Gastroesophageal sphincter (tissue), 4 donors: ENCODE measurements at regions not wholly inside any gene's neighbourhood (a gene's known extent, or its start where the extent isn't known, plus 50 kb on each side); places are given as distances from the start of the nearest gene placed in this dataset.
A peak's percentile ranks its signal among the peaks of the same experiment; 100 is the strongest.

Experiments used
- ATAC-seq: fragments of 150-250 bp; one replicate; pipeline ENCODE4 v1.9.1; 2016; ENCODE audit warnings: mild to moderate bottlenecking, moderate library complexity
- H3K27ac ChIP-seq, 4 donors: fragments of 200-600 bp; sonication (generic) in 3 of 4; 1 replicate in 3 of 4; 2 replicates in 1 of 4; pipeline ENCODE4 v1.5.1; 2016 to 2019
- H3K27me3 ChIP-seq: fragments of 200-600 bp; sonication (generic); one replicate; pipeline ENCODE4 v1.5.1; 2019
- H3K36me3 ChIP-seq, 2 donors: fragments of 200-600 bp; sonication (generic); one replicate each; pipeline ENCODE4 v1.5.1; 2019; ENCODE audit warnings: control low read depth in 1 of 2
- H3K4me1 ChIP-seq, 3 donors: fragments of 200-600 bp; sonication (generic); 1 replicate in 2 of 3; 2 replicates in 1 of 3; pipeline ENCODE4 v1.5.1; 2016 to 2019; ENCODE audit warnings: control low read depth in 2 of 3
- H3K4me3 ChIP-seq, 2 donors: fragments of 200-600 bp; sonication (generic); one replicate each; pipeline ENCODE4 v1.5.1; 2019; ENCODE audit warnings: mild to moderate bottlenecking in 1 of 2, moderate library complexity in 1 of 2
- H3K9me3 ChIP-seq, 3 donors: fragments of 200-600 bp; sonication (generic); one replicate each; pipeline ENCODE4 v1.5.1; 2017 to 2019; ENCODE audit warnings: control low read depth in 2 of 3
- CTCF ChIP-seq, 4 experiments: fragments of 200-600 bp in 2 of 4; fragments of 450-650 bp in 2 of 4; sonication (generic) in 1 of 4; IDR thresholded peaks; one replicate each; pipeline ENCODE4 v1.5.1; 2017 to 2019; ENCODE audit warnings: antibody characterized with exemption in 4 of 4, mild to moderate bottlenecking in 2 of 4, moderate library complexity in 2 of 4
- EP300 ChIP-seq: sonication (generic); formaldehyde crosslinking; IDR thresholded peaks from one replicate; pipeline ENCODE4 v1.6.1; 2017; ENCODE audit warnings: antibody characterized with exemption, mild to moderate bottlenecking
- POLR2A ChIP-seq, 2 donors: fragments of 450-650 bp; IDR thresholded peaks; one replicate each; pipeline ENCODE4 v1.6.1; 2017; ENCODE audit warnings: antibody characterized with exemption in 2 of 2, mild to moderate bottlenecking in 2 of 2, moderate library complexity in 1 of 2
- POLR2AphosphoS5 ChIP-seq: sonication (generic); formaldehyde crosslinking; IDR thresholded peaks from one replicate; pipeline ENCODE4 v1.6.1; 2017; ENCODE audit warnings: antibody characterized with exemption
- WGBS, 2 donors: methylation state at CpG; one replicate each; pipeline ENCODE4 v1.1.5; 2018; ENCODE audit warnings: low coverage in 1 of 2; 5-methylcytosine and 5-hydroxymethylcytosine counted together

GRCh38 chr6:156563714-156564113, 213.5 kb upstream of the ARID1B start:
- H3K36me3 ChIP-seq = no peaks in the 10 kb centered on the region
- peak; percentile 48 for TF ChIP-seq POLR2AphosphoS5
- no peak for TF ChIP-seq CTCF (IDR thresholded peaks at IDR 0.05)
- peaks cover 0 to 11% (median 0%) of the 10 kb centered on the region in 3 donors for H3K9me3 ChIP-seq
- no peak overlapping the region for H3K4me3 ChIP-seq
- H3K27ac ChIP-seq = peak overlapping the region in 2 of 4 donors; percentile 23 to 39
- H3K27me3 ChIP-seq = no peaks in the 10 kb centered on the region
- H3K4me1 ChIP-seq = peaks cover 0 to 15% (median 0%) of the 10 kb centered on the region in 3 donors
- WGBS, 2 donors = 19% methylated on average over 6 to 9 of the region's 9 CpGs
- ATAC-seq = peak; percentile 51

DNA sequence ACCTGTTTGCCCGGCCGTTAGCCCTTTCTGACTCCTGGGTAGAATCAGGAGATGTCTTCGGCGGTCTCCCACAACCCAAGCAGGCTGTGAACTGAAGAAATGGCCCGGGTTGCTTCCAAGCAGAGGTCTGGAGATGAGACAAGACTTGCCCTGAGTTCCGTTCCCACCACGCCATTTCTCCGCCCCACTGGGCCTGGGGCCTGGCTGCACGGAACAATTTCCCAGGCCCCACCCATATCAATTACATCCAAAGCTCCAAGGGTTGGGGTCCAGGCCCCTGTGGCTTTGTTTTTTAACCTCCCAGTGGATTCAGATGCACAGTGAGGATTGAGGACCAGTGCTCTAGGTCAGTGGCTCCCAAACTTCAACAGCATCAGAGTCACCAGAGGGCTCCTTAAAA, 214.5 kb upstream of the ARID1B start:
- Histone ChIP-seq H3K27me3 (no peaks in the 10 kb centered on the region), H3K27ac (no peak overlapping the region), H3K9me3 (peaks cover 0 to 11% (median 0%) of the 10 kb centered on the region in 3 donors), H3K4me3 (no peak overlapping the region), H3K4me1 (peaks cover 0 to 21% (median 0%) of the 10 kb centered on the region in 3 donors), H3K36me3 (no peaks in the 10 kb centered on the region)
- TF ChIP-seq POLR2A (IDR thresholded peaks at IDR 0.05) (no peak), EP300 (no peak), POLR2AphosphoS5 (no peak), CTCF (IDR thresholded peaks at IDR 0.05) (no peak)
- WGBS, 2 donors = 83% methylated on average over 4 of the region's 9 CpGs; no CpG with 5 or more reads in 1 of the 2 donors
- no peak for ATAC-seq

- Histone ChIP-seq H3K36me3 (no peaks in the 10 kb centered on the region), H3K27me3 (no peaks in the 10 kb centered on the region), H3K9me3 (peaks cover 0 to 11% (median 0%) of the 10 kb centered on the region in 3 donors), H3K4me1 (peaks cover 0 to 27% (median 0%) of the 10 kb centered on the region in 3 donors), H3K4me3 (no peak overlapping the region), H3K27ac (no peak overlapping the region)
- TF ChIP-seq POLR2A (IDR thresholded peaks at IDR 0.05) (no peak), POLR2AphosphoS5 (no peak), CTCF (IDR thresholded peaks at IDR 0.05) (no peak), EP300 (no peak)
- ATAC-seq = no peak
- WGBS, 2 donors = 81% methylated on average over 4 of the region's 13 CpGs; no CpG with 5 or more reads in 1 of the 2 donors
Observed at GRCh38 chr6:156562019-156562418, 215.2 kb upstream of the ARID1B start.

GRCh38 chr6:156560476-156560875, 216.7 kb upstream of the ARID1B start:
- ATAC-seq = no peak
- Histone ChIP-seq H3K9me3 (peaks cover 0 to 11% (median 0%) of the 10 kb centered on the region in 3 donors), H3K27me3 (no peaks in the 10 kb centered on the region), H3K36me3 (no peaks in the 10 kb centered on the region), H3K4me1 (peaks cover 0 to 28% (median 0%) of the 10 kb centered on the region in 3 donors), H3K27ac (no peak overlapping the region), H3K4me3 (no peak overlapping the region)
- TF ChIP-seq CTCF (IDR thresholded peaks at IDR 0.05) (no peak), EP300 (no peak), POLR2AphosphoS5 (no peak), POLR2A (IDR thresholded peaks at IDR 0.05) (no peak)

DNA sequence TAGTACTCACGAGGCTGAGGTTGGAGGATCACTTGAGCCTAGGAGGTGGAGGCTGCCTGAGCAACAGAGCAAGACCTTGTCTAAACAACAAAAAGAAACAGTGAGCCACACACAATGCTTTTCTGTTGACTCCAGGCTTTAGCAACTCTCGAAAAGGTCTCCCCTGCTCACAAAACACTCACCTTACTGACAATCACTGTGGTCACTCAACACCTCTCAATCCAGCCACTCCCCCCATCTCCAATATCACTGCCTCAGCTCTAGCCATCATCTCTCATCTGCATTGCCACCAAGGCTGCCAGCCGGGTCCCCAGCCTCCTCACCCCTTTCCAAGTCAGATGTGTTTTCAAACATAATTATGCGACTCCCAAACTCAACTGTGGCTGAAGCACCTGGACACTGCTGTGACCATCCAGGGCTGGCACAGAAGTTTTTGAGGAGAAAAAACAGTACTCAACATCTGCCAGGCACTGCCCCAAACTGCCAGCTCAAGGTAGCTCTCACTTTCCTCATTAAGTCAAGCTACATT, 218.0 kb upstream of the ARID1B start:
- WGBS, 2 donors = 78% methylated on average over 2 to 4 of the region's 4 CpGs
- TF ChIP-seq CTCF (IDR thresholded peaks at IDR 0.05) (no peak), EP300 (no peak), POLR2A (IDR thresholded peaks at IDR 0.05) (no peak)
- Histone ChIP-seq H3K36me3 (no peaks in the 10 kb centered on the region), H3K4me3 (no peak overlapping the region), H3K4me1 (peaks cover 0 to 22% (median 0%) of the 10 kb centered on the region in 3 donors), H3K27ac (no peak overlapping the region), H3K27me3 (no peaks in the 10 kb centered on the region), H3K9me3 (peaks cover 0 to 11% (median 0%) of the 10 kb centered on the region in 3 donors)
- ATAC-seq = no peak
